ENCODE measurements at regions not wholly inside any gene's neighbourhood (a gene's known extent, or its start where the extent isn't known, plus 50 kb on each side); places are given as distances from the start of the nearest gene placed in this dataset.

- TF ChIP-seq CTCF (conservative IDR thresholded peaks at IDR 0.05; ENCODE audit: low read length) (no peak), EZH2phosphoT487 (IDR thresholded peaks at IDR 0.05; ENCODE audit: borderline replicate concordance, low read depth, low read length) (no peak)
Measured at GRCh38 chrX:43469391-43470054, 186.6 kb upstream of the MAOA start.
